ENCODE measurements at regions not wholly inside any gene's neighbourhood (a gene's known extent, or its start where the extent isn't known, plus 50 kb on each side); places are given as distances from the start of the nearest gene placed in this dataset.

GRCh38 chr6:166752928-166753721 is 126.1 kb upstream of the RPS6KA2 start:
- no peak for DNase-seq (ENCODE audit: low spot score)

GRCh38 chr6:166752097-166752496 is 125.0 kb upstream of the RPS6KA2 start:
- no peak for DNase-seq (ENCODE audit: low spot score)

- no peak for DNase-seq (ENCODE audit: low spot score)
These were observed 124.1 kb upstream of the RPS6KA2 start for GRCh38 chr6:166751051-166751595.

GRCh38 chr6:166750108-166750793 is 123.2 kb upstream of the RPS6KA2 start:
- DNase-seq (ENCODE audit: low spot score) = no peak

GRCh38 chr6:166749666-166750065 is 122.6 kb upstream of the RPS6KA2 start:
- no peak for DNase-seq (ENCODE audit: low spot score)

- no peak for DNase-seq (ENCODE audit: low spot score)
These were observed 120.9 kb upstream of the RPS6KA2 start for GRCh38 chr6:166747644-166748595.

- DNase-seq (ENCODE audit: low spot score) = no peak
These were observed 119.0 kb upstream of the RPS6KA2 start for GRCh38 chr6:166745801-166746668.

- no peak for DNase-seq (ENCODE audit: low spot score)
These were observed 117.4 kb upstream of the RPS6KA2 start for GRCh38 chr6:166744223-166745134.

- no peak for DNase-seq (ENCODE audit: low spot score)
These were observed 116.6 kb upstream of the RPS6KA2 start for GRCh38 chr6:166743406-166744222.

GRCh38 chr6:166742981-166743380 is 115.9 kb upstream of the RPS6KA2 start:
- no peak for DNase-seq (ENCODE audit: low spot score)

- no peak for DNase-seq (ENCODE audit: low spot score)
These were observed 112.9 kb upstream of the RPS6KA2 start for GRCh38 chr6:166739976-166740318.

- DNase-seq (ENCODE audit: low spot score) = no peak
These were observed 112.3 kb upstream of the RPS6KA2 start for GRCh38 chr6:166739117-166739975.

GRCh38 chr6:166738386-166739116 is 111.5 kb upstream of the RPS6KA2 start:
- no peak for DNase-seq (ENCODE audit: low spot score)

GRCh38 chr6:166737261-166737660 is 110.2 kb upstream of the RPS6KA2 start:
- DNase-seq (ENCODE audit: low spot score) = no peak

- no peak for DNase-seq (ENCODE audit: low spot score)
These were observed 109.6 kb upstream of the RPS6KA2 start for GRCh38 chr6:166736634-166737033.

- DNase-seq (ENCODE audit: low spot score) = no peak
These were observed 106.8 kb upstream of the RPS6KA2 start for GRCh38 chr6:166733900-166734299.

- DNase-seq (ENCODE audit: low spot score) = no peak
These were observed 102.6 kb upstream of the RPS6KA2 start for GRCh38 chr6:166729658-166730057.
